ENCODE measurements at regions not wholly inside any gene's neighbourhood (a gene's known extent, or its start where the extent isn't known, plus 50 kb on each side); places are given as distances from the start of the nearest gene placed in this dataset.

DNA sequence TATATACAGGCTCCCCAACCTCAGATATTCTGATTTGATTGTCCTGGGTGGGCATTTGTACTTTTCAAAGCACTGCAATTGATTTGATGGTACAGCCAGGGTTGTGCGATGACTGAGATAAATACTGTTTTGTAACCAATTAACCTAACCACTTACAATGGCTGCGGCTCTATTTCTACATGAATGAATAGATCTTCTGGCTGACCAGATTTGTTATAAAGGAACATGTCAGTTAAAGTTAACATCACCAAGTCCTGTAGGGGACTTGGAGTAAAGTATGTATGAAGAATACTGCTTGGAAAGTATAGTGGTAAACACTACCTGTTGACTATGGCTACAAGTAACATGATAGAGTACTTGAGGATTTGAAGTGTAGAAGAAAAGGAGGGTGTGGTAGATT, 369.2 kb upstream of the JAG1 start:
- DNase-seq (ENCODE audit: low read depth) = no peak
- TF ChIP-seq, protein P1, sequence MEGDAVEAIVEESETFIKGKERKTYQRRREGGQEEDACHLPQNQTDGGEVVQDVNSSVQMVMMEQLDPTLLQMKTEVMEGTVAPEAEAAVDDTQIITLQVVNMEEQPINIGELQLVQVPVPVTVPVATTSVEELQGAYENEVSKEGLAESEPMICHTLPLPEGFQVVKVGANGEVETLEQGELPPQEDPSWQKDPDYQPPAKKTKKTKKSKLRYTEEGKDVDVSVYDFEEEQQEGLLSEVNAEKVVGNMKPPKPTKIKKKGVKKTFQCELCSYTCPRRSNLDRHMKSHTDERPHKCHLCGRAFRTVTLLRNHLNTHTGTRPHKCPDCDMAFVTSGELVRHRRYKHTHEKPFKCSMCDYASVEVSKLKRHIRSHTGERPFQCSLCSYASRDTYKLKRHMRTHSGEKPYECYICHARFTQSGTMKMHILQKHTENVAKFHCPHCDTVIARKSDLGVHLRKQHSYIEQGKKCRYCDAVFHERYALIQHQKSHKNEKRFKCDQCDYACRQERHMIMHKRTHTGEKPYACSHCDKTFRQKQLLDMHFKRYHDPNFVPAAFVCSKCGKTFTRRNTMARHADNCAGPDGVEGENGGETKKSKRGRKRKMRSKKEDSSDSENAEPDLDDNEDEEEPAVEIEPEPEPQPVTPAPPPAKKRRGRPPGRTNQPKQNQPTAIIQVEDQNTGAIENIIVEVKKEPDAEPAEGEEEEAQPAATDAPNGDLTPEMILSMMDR (IDR thresholded peaks at IDR 0.05; ENCODE audit: control insufficient read depth, insufficient read depth, low read depth, low read length, missing control alignments) = no peak
- H3K4me3 ChIP-seq (ENCODE audit: control insufficient read depth, low read depth, low read length) = no peak overlapping the region

DNA sequence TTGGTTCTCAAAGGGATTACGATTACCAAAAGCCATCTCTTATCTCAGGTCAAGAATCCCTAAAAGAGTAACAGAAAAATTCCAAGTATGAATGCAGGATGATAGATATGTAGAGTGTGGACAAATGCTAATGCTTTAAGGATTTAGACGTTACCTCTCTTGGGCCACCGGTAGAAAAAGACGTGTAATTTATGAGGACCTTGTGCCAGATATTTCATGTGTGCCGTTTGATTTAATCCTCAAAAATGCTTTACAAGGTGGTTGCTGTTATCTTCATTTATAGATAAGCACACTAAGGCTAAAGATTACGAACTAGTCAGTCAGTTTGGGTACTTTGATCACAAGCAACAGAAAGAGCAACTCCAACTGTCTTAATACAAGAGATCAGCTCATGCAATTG, 370.8 kb upstream of the JAG1 start:
- TF ChIP-seq, protein P1 (IDR thresholded peaks at IDR 0.05; ENCODE audit: control insufficient read depth, insufficient read depth, low read depth, low read length, missing control alignments) = no peak
- no peak overlapping the region for H3K4me3 ChIP-seq (ENCODE audit: control insufficient read depth, low read depth, low read length)
- no peak for DNase-seq (ENCODE audit: low read depth)

DNA sequence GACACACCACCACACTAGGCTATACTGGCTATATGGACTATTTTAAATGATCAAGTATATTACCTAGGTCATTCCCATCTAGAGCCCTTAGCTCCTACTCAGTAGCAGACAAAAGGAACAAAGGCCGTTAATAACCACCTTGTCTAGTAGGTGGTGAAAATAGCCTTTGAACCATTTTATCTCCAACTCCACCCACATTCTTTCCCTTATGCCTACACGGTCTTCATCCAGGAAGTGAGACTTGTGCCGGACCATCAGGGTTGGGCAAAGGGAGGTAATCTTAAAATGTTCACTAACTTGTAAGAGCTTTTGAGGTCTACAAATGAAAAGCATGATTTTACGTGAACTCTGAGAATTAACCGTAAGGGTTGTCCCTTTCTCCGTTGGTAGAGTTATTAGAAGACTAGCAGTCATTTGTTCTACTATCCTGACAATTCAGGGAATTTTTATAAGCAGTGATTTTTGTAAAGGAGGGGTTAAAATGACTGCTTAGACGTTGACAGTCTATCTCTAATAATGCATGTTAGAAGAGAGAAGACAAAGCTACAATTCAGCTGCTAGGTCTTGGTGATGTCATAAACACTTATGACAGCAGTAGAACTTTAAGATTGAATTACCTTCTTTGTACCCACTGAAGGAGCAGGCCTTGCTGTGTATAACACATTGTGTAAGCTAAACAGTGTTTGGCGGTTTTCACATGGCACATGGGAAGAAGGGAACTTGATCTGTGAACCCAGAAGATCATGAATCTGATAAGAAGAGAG, 371.8 kb upstream of the JAG1 start:
- no peak for DNase-seq (ENCODE audit: low read depth)
- H3K4me3 ChIP-seq (ENCODE audit: control insufficient read depth, low read depth, low read length) = no peak overlapping the region
- TF ChIP-seq, protein P1 (IDR thresholded peaks at IDR 0.05; ENCODE audit: control insufficient read depth, insufficient read depth, low read depth, low read length, missing control alignments) = no peak

DNA sequence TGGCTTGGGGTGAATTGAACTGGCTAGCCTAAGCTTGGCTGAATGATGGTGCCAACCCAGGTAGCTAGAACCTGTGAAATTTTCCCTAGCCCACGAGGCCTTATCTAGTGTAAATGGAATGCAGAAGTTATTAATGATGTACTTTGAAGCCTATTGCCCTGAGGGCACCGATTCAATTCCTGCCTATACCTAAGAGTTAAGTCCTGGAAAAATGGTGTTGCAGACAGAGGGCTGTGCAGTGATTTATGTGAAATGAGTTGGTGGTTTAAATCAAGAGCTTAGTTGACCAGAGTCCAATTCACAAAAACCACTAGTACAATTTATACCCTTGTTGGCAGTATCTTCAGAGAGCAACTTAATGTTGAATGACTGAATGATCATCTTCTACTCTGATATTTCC, 373.8 kb upstream of the JAG1 start:
- DNase-seq (ENCODE audit: low read depth) = no peak
- TF ChIP-seq, protein P1 (IDR thresholded peaks at IDR 0.05; ENCODE audit: control insufficient read depth, insufficient read depth, low read depth, low read length, missing control alignments) = no peak
- no peak overlapping the region for H3K4me3 ChIP-seq (ENCODE audit: control insufficient read depth, low read depth, low read length)

DNA sequence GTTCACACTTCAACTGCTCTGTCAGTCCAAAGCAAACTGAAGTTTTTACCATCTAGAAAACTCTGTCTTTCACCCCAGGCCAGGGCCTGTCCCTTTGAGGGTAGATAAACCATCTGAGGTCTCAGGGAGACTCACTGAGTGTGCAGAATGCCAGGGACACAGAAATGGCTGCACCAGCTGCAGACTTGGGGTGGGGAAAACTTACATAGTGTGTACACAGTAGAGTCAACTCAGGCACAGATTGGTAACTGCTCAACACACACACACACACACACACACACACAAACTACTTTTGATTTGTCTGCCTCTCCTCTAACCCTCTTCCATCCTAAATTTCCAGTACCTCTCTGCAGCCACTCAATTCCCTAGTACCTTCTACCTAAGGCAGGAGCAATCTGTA, 374.9 kb upstream of the JAG1 start:
- DNase-seq (ENCODE audit: low read depth) = no peak
- TF ChIP-seq, protein P1 (IDR thresholded peaks at IDR 0.05; ENCODE audit: control insufficient read depth, insufficient read depth, low read depth, low read length, missing control alignments) = no peak
- no peak overlapping the region for H3K4me3 ChIP-seq (ENCODE audit: control insufficient read depth, low read depth, low read length)

DNA sequence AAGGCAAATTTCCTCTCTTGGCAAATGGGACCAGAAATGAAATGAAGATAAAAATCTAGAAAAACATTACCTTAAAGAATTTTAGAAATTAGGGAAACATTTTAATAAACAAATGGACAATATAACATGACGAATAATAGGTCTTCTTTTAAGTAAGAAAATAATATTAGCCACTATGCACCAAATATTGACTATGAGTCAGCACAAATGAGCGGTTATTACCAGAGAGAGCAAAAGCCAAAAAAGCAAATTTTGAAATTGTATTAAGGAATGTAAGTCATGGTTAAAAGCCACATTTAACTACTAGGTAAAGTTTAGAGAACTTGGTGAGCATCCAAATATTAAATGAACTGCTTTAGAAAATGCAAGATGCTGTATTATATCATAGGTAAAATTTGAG, 376.6 kb upstream of the JAG1 start:
- no peak for DNase-seq (ENCODE audit: low read depth)
- H3K4me3 ChIP-seq (ENCODE audit: control insufficient read depth, low read depth, low read length) = no peak overlapping the region
- TF ChIP-seq, protein P1 (IDR thresholded peaks at IDR 0.05; ENCODE audit: control insufficient read depth, insufficient read depth, low read depth, low read length, missing control alignments) = no peak

Data from AG09309 (cell line).